ENCODE measurements at regions not wholly inside any gene's neighbourhood (a gene's known extent, or its start where the extent isn't known, plus 50 kb on each side); places are given as distances from the start of the nearest gene placed in this dataset.

GRCh38 chr1:188930382-188930781 lies 1547.3 kb downstream of the BRINP3 start:
- Histone ChIP-seq H3K36me3 (ENCODE audit: insufficient read depth, low read length) (no peaks in the 10 kb centered on the region), H3K9me3 (ENCODE audit: low read depth, low read length) (no peaks in the 10 kb centered on the region), H3K27ac (ENCODE audit: low read depth, low read length) (no peak overlapping the region), H3K4me1 (ENCODE audit: insufficient read depth, low read length) (no peaks in the 10 kb centered on the region), H3K27me3 (ENCODE audit: insufficient read depth, low read length) (no peaks in the 10 kb centered on the region), H3K4me3 (ENCODE audit: insufficient read depth, low read length) (no peak overlapping the region), H4K20me1 (ENCODE audit: insufficient read depth, low read length) (no peaks in the 10 kb centered on the region), H2AFZ (ENCODE audit: low read length) (no peak overlapping the region), H3K79me2 (ENCODE audit: insufficient read depth, low read length) (no peaks in the 10 kb centered on the region), H3K4me2 (ENCODE audit: insufficient read depth, low read length) (no peak overlapping the region)
- DNase-seq (ENCODE audit: insufficient read length, low spot score, missing footprints) = no peak
- no peak for TF ChIP-seq CTCF (IDR thresholded peaks at IDR 0.05; ENCODE audit: extremely low read depth, low read depth, low read length)

- H3K79me2 ChIP-seq (ENCODE audit: insufficient read depth, low read length) = no peaks in the 10 kb centered on the region
- no peak for TF ChIP-seq CTCF (IDR thresholded peaks at IDR 0.05; ENCODE audit: extremely low read depth, low read depth, low read length)
- H3K4me3 ChIP-seq (ENCODE audit: insufficient read depth, low read length) = no peak overlapping the region
- no peaks in the 10 kb centered on the region for H3K36me3 ChIP-seq (ENCODE audit: insufficient read depth, low read length)
- H3K27ac ChIP-seq (ENCODE audit: low read depth, low read length) = no peak overlapping the region
- H2AFZ ChIP-seq (ENCODE audit: low read length) = no peak overlapping the region
- no peak overlapping the region for H3K4me2 ChIP-seq (ENCODE audit: insufficient read depth, low read length)
- H3K9me3 ChIP-seq (ENCODE audit: low read depth, low read length) = no peaks in the 10 kb centered on the region
- H3K4me1 ChIP-seq (ENCODE audit: insufficient read depth, low read length) = no peaks in the 10 kb centered on the region
- H4K20me1 ChIP-seq (ENCODE audit: insufficient read depth, low read length) = no peaks in the 10 kb centered on the region
- DNase-seq (ENCODE audit: insufficient read length, low spot score, missing footprints) = no peak
- H3K27me3 ChIP-seq (ENCODE audit: insufficient read depth, low read length) = no peaks in the 10 kb centered on the region
Measured at GRCh38 chr1:188931506-188931905, 1546.2 kb downstream of the BRINP3 start.

GRCh38 chr1:188937965-188938551 lies 1539.6 kb downstream of the BRINP3 start:
- Histone ChIP-seq H3K4me2 (ENCODE audit: insufficient read depth, low read length) (no peak overlapping the region), H3K79me2 (ENCODE audit: insufficient read depth, low read length) (no peaks in the 10 kb centered on the region), H4K20me1 (ENCODE audit: insufficient read depth, low read length) (no peaks in the 10 kb centered on the region), H3K27me3 (ENCODE audit: insufficient read depth, low read length) (no peaks in the 10 kb centered on the region), H3K9me3 (ENCODE audit: low read depth, low read length) (no peaks in the 10 kb centered on the region), H3K27ac (ENCODE audit: low read depth, low read length) (no peak overlapping the region), H3K36me3 (ENCODE audit: insufficient read depth, low read length) (no peaks in the 10 kb centered on the region), H3K4me3 (ENCODE audit: insufficient read depth, low read length) (no peak overlapping the region), H3K4me1 (ENCODE audit: insufficient read depth, low read length) (no peaks in the 10 kb centered on the region), H2AFZ (ENCODE audit: low read length) (no peak overlapping the region)
- no peak for DNase-seq (ENCODE audit: insufficient read length, low spot score, missing footprints)
- TF ChIP-seq CTCF (IDR thresholded peaks at IDR 0.05; ENCODE audit: extremely low read depth, low read depth, low read length) = no peak

GRCh38 chr1:188941986-188942385 lies 1535.7 kb downstream of the BRINP3 start:
- H2AFZ ChIP-seq (ENCODE audit: low read length) = no peak overlapping the region
- no peak overlapping the region for H3K4me3 ChIP-seq (ENCODE audit: insufficient read depth, low read length)
- no peaks in the 10 kb centered on the region for H3K4me1 ChIP-seq (ENCODE audit: insufficient read depth, low read length)
- no peak for DNase-seq (ENCODE audit: insufficient read length, low spot score, missing footprints)
- no peak for TF ChIP-seq CTCF (IDR thresholded peaks at IDR 0.05; ENCODE audit: extremely low read depth, low read depth, low read length)
- no peaks in the 10 kb centered on the region for H3K9me3 ChIP-seq (ENCODE audit: low read depth, low read length)
- no peaks in the 10 kb centered on the region for H3K27me3 ChIP-seq (ENCODE audit: insufficient read depth, low read length)
- H4K20me1 ChIP-seq (ENCODE audit: insufficient read depth, low read length) = no peaks in the 10 kb centered on the region
- no peaks in the 10 kb centered on the region for H3K36me3 ChIP-seq (ENCODE audit: insufficient read depth, low read length)
- no peak overlapping the region for H3K27ac ChIP-seq (ENCODE audit: low read depth, low read length)
- H3K79me2 ChIP-seq (ENCODE audit: insufficient read depth, low read length) = no peaks in the 10 kb centered on the region
- no peak overlapping the region for H3K4me2 ChIP-seq (ENCODE audit: insufficient read depth, low read length)
